SK-N-MC (cell line): ENCODE measurements at regions not wholly inside any gene's neighbourhood (a gene's known extent, or its start where the extent isn't known, plus 50 kb on each side); places are given as distances from the start of the nearest gene placed in this dataset.

Experiments
- EZH2 ChIP-seq: fragments of 200-600 bp; sonication (generic); IDR thresholded peaks from one replicate; pipeline ENCODE4 v1.6.1; 2017; ENCODE audit warnings: antibody characterized with exemption
- POLR2AphosphoS5 ChIP-seq: IDR thresholded peaks from 2 replicates; pipeline ENCODE4 v1.6.1; 2012; ENCODE audit warnings: mild to moderate bottlenecking, low read depth, low read length, borderline replicate concordance

DNA sequence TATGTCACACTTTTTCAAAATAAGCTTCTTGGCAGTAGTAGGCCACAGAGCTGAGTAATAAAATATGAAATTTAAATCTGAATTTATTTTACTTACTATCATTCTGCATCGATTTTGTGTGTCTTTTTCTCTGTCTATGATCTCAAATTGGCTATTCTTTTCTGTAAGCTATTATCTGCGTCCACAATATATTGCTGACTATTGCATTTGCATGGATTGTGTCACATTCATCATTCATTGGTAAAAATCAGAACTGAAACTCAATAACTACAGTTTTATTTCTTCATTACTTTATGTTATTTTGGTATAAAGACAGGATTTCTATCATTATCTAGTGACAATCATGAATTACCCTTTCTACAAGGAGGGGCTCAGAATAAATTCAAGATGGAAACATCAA lies 154.8 kb upstream of the AGR3 start:
- TF ChIP-seq EZH2 (no peak), POLR2AphosphoS5 (no peak)
